ENCODE measurements at regions not wholly inside any gene's neighbourhood (a gene's known extent, or its start where the extent isn't known, plus 50 kb on each side); places are given as distances from the start of the nearest gene placed in this dataset.

- H3K27ac ChIP-seq (ENCODE audit: low read length in 2 of 2), result no peak overlapping the region
- Mint-ChIP-seq H3K4me1 (peaks cover 4% of the 10 kb centered on the region), H3K27ac (no peak overlapping the region), H3K27me3 (peaks cover 16% of the 10 kb centered on the region), H3K4me3 (no peak overlapping the region), H3K9me3 (ENCODE audit: insufficient read depth) (no peaks in the 10 kb centered on the region)
- H3K79me2 ChIP-seq (ENCODE audit: control insufficient read depth, insufficient read depth, low read length), result no peaks in the 10 kb centered on the region
- POLR2A ChIA-PET, result no interaction called here
- no peaks in the 10 kb centered on the region for H3K4me1 ChIP-seq (ENCODE audit: control insufficient read depth in 2 of 2, insufficient read depth in 2 of 2, low read length in 2 of 2)
- no CpG with 5 or more reads among the region's 1 CpG for WGBS (ENCODE audit: insufficient coverage)
- DNase-seq, result no peak
- no peak overlapping the region for H3K4me3 ChIP-seq (ENCODE audit: control extremely low read depth in 1 of 5, extremely low read depth in 1 of 5, insufficient read depth in 1 of 5, low read depth in 2 of 5, low read length in 4 of 5)
- peaks cover 0 to 9% (median 0%) of the 10 kb centered on the region in 4 experiments for H3K27me3 ChIP-seq (replicated peaks in 1 of 4; ENCODE audit: control extremely low read depth in 1 of 4, control insufficient read depth in 3 of 4, insufficient read depth in 4 of 4, low read length in 3 of 4)
- no peaks in the 10 kb centered on the region for H3K36me3 ChIP-seq (replicated peaks in 1 of 2; ENCODE audit: control extremely low read depth in 1 of 2, control insufficient read depth in 1 of 2, extremely low read depth in 1 of 2, insufficient read depth in 2 of 2, low read length in 1 of 2)
- H4K20me1 ChIP-seq (ENCODE audit: control insufficient read depth, insufficient read depth, low read length, poor library complexity, severe bottlenecking), result no peaks in the 10 kb centered on the region
- intact Hi-C loops (cut with micrococcal nuclease), result no loop called here
- H3K9me3 ChIP-seq (ENCODE audit: control extremely low read depth in 1 of 3, control insufficient read depth in 2 of 3, insufficient read depth in 1 of 3, low read length in 2 of 3), result no peaks in the 10 kb centered on the region
- no peak for ATAC-seq (ENCODE audit: low read depth)
- no peak overlapping the region for H3K4me2 ChIP-seq (replicated peaks; ENCODE audit: low read depth, low read length, poor library complexity, severe bottlenecking)
- H2AFZ ChIP-seq (ENCODE audit: insufficient read depth, low read depth, low read length, poor library complexity, severe bottlenecking), result no peak overlapping the region
- CTCF ChIA-PET, result no interaction called here
- TF ChIP-seq CTCF (IDR thresholded peaks at IDR 0.05) (no peak), EZH2 (IDR thresholded peaks at IDR 0.05; ENCODE audit: borderline replicate concordance, insufficient read depth, low read depth, low read length, poor library complexity, severe bottlenecking) (no peak)
- H3K9ac ChIP-seq (ENCODE audit: low read length), result no peak overlapping the region
These were observed 488.9 kb downstream of the PLCL1 start for GRCh38 chr2:198293281-198293680.

- Histone ChIP-seq H3K9ac (ENCODE audit: low read length) (no peak overlapping the region), H3K79me2 (ENCODE audit: control insufficient read depth, insufficient read depth, low read length) (no peaks in the 10 kb centered on the region), H3K9me3 (ENCODE audit: control extremely low read depth in 1 of 3, control insufficient read depth in 2 of 3, insufficient read depth in 1 of 3, low read length in 2 of 3) (no peaks in the 10 kb centered on the region), H3K36me3 (replicated peaks in 1 of 2; ENCODE audit: control extremely low read depth in 1 of 2, control insufficient read depth in 1 of 2, extremely low read depth in 1 of 2, insufficient read depth in 2 of 2, low read length in 1 of 2) (no peaks in the 10 kb centered on the region), H3K4me1 (ENCODE audit: control insufficient read depth in 2 of 2, insufficient read depth in 2 of 2, low read length in 2 of 2) (no peaks in the 10 kb centered on the region), H3K4me2 (replicated peaks; ENCODE audit: low read depth, low read length, poor library complexity, severe bottlenecking) (no peak overlapping the region), H3K4me3 (ENCODE audit: control extremely low read depth in 1 of 5, extremely low read depth in 1 of 5, insufficient read depth in 1 of 5, low read depth in 2 of 5, low read length in 4 of 5) (no peak overlapping the region), H2AFZ (ENCODE audit: insufficient read depth, low read depth, low read length, poor library complexity, severe bottlenecking) (no peak overlapping the region), H3K27me3 (replicated peaks in 1 of 4; ENCODE audit: control extremely low read depth in 1 of 4, control insufficient read depth in 3 of 4, insufficient read depth in 4 of 4, low read length in 3 of 4) (peaks cover 0 to 3% (median 0%) of the 10 kb centered on the region in 4 experiments), H3K27ac (ENCODE audit: low read length in 2 of 2) (no peak overlapping the region), H4K20me1 (ENCODE audit: control insufficient read depth, insufficient read depth, low read length, poor library complexity, severe bottlenecking) (no peaks in the 10 kb centered on the region)
- DNase-seq (no peak), ATAC-seq (ENCODE audit: low read depth) (no peak)
- ChIA-PET CTCF (interaction anchor here (1.3 kb wide), 1 partner anchor 9 kb away, joined by 4 read pairs; no protein-coding TSS in a partner anchor), POLR2A (no interaction called here)
- WGBS (ENCODE audit: insufficient coverage), result no CpG with 5 or more reads among the region's 3 CpGs
- no peaks in the 10 kb centered on the region for H3K4me1 Mint-ChIP-seq
- H3K4me3 Mint-ChIP-seq, result no peak overlapping the region
- peaks cover 13% of the 10 kb centered on the region for H3K27me3 Mint-ChIP-seq
- H3K27ac Mint-ChIP-seq, result no peak overlapping the region
- TF ChIP-seq EZH2 (IDR thresholded peaks at IDR 0.05; ENCODE audit: borderline replicate concordance, insufficient read depth, low read depth, low read length, poor library complexity, severe bottlenecking), result no peak
- TF ChIP-seq CTCF (IDR thresholded peaks at IDR 0.05), result no peak
- H3K9me3 Mint-ChIP-seq (ENCODE audit: insufficient read depth), result no peaks in the 10 kb centered on the region
- intact Hi-C loops (cut with micrococcal nuclease), result no loop called here
These were observed 485.4 kb downstream of the PLCL1 start for GRCh38 chr2:198289811-198290210.
